Endothelial cell of umbilical vein (primary cell): ENCODE measurements at regions not wholly inside any gene's neighbourhood (a gene's known extent, or its start where the extent isn't known, plus 50 kb on each side); places are given as distances from the start of the nearest gene placed in this dataset.

Experiments
- EZH2 ChIP-seq: IDR thresholded peaks from 2 replicates; pipeline ENCODE4 v1.6.1; 2012; ENCODE audit warnings: borderline replicate concordance, low read depth, mild to moderate bottlenecking, moderate library complexity, low read length, inconsistent platforms; ENCODE audit not compliant: severe bottlenecking
- GATA2 ChIP-seq: IDR thresholded peaks from 2 replicates; pipeline ENCODE4 v1.7.0; 2011; ENCODE audit warnings: low read depth, mild to moderate bottlenecking, moderate library complexity, mixed read lengths, low read length; ENCODE audit not compliant: insufficient read length, insufficient read depth
- MYC ChIP-seq: IDR thresholded peaks from one replicate; pipeline ENCODE4 v1.6.1; 2011; ENCODE audit warnings: mild to moderate bottlenecking, low read depth, low read length
- POLR2A ChIP-seq: IDR thresholded peaks from 2 replicates; pipeline ENCODE4 v1.6.1; 2012; ENCODE audit warnings: low read depth, mild to moderate bottlenecking, control low read depth, low read length
- POLR2AphosphoS5 ChIP-seq: IDR thresholded peaks from 2 replicates; pipeline ENCODE4 v1.6.1; 2012; ENCODE audit warnings: low read depth, mild to moderate bottlenecking, control low read depth, low read length, moderate library complexity; ENCODE audit not compliant: insufficient read depth
- TF ChIP-seq, protein P1 (sequence below), 2 donors: IDR thresholded peaks; 1 replicate in 1 of 2; 2 replicates in 1 of 2; pipeline ENCODE4 v1.5.1; 2011; ENCODE audit warnings: low read length in 2 of 2, mild to moderate bottlenecking in 2 of 2, moderate library complexity in 2 of 2, control low read depth in 1 of 2, inconsistent platforms in 1 of 2, low read depth in 1 of 2; ENCODE audit not compliant: insufficient read depth in 1 of 2; ENCODE audit errors: extremely low read depth in 1 of 2
- TF ChIP-seq, protein P2 (sequence below): IDR thresholded peaks from 2 replicates; pipeline ENCODE4 v1.6.1; 2011; ENCODE audit not compliant: insufficient read depth, insufficient read length

DNA sequence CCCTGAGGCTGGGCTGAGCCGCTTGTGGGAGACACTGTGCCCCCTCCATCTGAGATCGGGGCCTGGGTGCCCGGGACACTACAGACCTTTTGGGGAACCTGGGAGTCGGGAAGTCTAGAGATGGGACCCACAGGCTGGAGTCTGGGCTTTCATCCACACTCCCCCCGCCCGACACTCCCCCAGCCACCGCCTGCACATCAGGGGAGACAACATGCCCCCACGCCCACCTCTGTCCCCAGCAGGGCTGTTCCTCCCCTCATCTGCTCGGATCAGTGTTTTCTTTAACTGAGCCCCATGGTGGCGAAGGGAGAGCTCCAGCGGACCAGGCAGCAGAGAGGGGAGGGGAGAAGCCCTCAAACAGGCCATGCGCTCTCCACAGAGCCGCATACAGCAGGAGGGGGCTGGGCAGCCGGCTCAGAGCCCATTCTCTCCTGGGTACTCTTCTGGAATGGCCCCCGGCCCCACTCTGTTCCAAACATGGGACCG is 174.7 kb downstream of the IGLL1 start:
- TF ChIP-seq POLR2AphosphoS5 (no peak), MYC (no peak), POLR2A (no peak), EZH2 (no peak), GATA2 (no peak)
- TF ChIP-seq, protein P1, sequence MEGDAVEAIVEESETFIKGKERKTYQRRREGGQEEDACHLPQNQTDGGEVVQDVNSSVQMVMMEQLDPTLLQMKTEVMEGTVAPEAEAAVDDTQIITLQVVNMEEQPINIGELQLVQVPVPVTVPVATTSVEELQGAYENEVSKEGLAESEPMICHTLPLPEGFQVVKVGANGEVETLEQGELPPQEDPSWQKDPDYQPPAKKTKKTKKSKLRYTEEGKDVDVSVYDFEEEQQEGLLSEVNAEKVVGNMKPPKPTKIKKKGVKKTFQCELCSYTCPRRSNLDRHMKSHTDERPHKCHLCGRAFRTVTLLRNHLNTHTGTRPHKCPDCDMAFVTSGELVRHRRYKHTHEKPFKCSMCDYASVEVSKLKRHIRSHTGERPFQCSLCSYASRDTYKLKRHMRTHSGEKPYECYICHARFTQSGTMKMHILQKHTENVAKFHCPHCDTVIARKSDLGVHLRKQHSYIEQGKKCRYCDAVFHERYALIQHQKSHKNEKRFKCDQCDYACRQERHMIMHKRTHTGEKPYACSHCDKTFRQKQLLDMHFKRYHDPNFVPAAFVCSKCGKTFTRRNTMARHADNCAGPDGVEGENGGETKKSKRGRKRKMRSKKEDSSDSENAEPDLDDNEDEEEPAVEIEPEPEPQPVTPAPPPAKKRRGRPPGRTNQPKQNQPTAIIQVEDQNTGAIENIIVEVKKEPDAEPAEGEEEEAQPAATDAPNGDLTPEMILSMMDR (IDR thresholded peaks at IDR 0.05; ENCODE audit: extremely low read depth in 1 of 2, insufficient read depth in 1 of 2, low read depth in 1 of 2, low read length in 2 of 2), result no peak
- TF ChIP-seq, protein P2, sequence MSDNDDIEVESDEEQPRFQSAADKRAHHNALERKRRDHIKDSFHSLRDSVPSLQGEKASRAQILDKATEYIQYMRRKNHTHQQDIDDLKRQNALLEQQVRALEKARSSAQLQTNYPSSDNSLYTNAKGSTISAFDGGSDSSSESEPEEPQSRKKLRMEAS, result no peak
